ENCODE measurements at regions not wholly inside any gene's neighbourhood (a gene's known extent, or its start where the extent isn't known, plus 50 kb on each side); places are given as distances from the start of the nearest gene placed in this dataset.

DNA sequence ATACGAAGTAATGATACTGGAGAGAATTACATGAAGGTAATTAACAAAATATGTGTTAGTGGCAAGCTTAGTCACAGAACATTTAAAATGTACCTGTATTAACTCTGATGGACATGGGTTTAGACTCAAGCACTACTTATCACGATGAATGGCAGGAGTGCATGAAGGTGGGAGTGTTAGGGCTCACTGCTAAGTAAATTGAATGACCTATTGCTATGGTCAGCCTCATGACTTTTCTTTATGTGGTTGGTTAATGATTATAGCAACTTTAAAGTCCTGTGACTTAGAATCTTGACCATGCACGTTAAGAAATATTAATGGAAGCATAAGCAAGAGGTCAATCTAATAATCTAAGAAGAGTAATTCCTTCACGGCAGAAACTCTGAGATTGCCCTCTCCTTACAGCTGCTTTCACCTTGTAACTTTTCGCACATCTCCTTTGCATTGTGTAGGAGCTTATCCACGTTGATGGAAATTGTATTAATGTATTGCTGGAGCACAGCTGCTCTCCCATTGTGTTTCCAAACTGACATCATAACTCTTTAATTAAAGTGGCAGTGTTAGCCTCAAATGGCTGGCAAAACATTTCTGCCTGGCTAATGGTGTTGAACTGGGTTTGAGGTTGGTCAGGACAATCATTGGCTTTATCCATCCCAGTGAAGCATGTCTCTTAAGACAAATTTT is 114.5 kb downstream of the RXFP2 start:
- H3K4me3 ChIP-seq (ENCODE audit: control insufficient read depth, low read depth, low read length) = no peak overlapping the region
- TF ChIP-seq, protein P1, sequence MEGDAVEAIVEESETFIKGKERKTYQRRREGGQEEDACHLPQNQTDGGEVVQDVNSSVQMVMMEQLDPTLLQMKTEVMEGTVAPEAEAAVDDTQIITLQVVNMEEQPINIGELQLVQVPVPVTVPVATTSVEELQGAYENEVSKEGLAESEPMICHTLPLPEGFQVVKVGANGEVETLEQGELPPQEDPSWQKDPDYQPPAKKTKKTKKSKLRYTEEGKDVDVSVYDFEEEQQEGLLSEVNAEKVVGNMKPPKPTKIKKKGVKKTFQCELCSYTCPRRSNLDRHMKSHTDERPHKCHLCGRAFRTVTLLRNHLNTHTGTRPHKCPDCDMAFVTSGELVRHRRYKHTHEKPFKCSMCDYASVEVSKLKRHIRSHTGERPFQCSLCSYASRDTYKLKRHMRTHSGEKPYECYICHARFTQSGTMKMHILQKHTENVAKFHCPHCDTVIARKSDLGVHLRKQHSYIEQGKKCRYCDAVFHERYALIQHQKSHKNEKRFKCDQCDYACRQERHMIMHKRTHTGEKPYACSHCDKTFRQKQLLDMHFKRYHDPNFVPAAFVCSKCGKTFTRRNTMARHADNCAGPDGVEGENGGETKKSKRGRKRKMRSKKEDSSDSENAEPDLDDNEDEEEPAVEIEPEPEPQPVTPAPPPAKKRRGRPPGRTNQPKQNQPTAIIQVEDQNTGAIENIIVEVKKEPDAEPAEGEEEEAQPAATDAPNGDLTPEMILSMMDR (IDR thresholded peaks at IDR 0.05; ENCODE audit: control insufficient read depth, insufficient read depth, low read depth, low read length, missing control alignments) = no peak
- DNase-seq (ENCODE audit: low read depth) = no peak

DNA sequence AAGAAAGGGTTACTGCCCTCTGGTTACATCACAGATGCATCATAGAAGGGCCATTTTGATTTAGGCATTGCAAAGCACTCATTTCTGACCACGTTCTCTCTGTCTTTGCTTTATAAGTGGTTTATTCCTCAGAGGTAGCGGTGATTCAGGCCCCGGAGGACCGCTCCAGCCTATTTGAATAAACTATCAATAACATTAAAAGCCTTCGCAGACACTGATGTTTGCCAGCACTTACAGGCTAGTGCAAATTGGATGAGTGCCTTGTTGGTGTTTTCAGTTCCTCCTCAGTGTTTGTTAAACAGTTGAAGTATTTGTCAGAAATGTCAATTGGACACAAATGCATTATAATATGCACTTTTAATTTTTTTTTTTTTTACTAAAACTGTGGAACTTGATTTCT is 120.2 kb downstream of the RXFP2 start:
- TF ChIP-seq, protein P1 (IDR thresholded peaks at IDR 0.05; ENCODE audit: control insufficient read depth, insufficient read depth, low read depth, low read length, missing control alignments) = no peak
- H3K4me3 ChIP-seq (ENCODE audit: control insufficient read depth, low read depth, low read length) = no peak overlapping the region
- no peak for DNase-seq (ENCODE audit: low read depth)

DNA sequence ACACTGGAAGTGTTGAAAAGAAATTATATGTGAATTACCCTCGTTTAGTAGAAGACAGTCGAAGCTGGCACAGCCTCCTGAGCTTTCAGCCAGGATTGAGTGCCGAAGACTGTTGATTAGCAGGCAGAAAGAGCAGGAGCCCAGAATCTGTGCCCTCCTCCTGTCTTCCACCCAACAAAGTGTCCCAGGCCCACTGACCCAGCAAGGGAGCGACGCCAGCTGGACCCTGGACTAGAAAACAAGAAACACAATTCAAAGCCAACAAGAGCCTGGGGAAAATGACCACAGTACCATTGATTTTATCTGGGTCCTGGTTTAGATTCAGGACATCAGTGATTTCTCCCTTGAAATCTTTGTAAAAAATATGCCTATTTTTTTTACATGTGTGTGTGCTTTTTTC is 120.7 kb downstream of the RXFP2 start:
- TF ChIP-seq, protein P1 (IDR thresholded peaks at IDR 0.05; ENCODE audit: control insufficient read depth, insufficient read depth, low read depth, low read length, missing control alignments) = no peak
- H3K4me3 ChIP-seq (ENCODE audit: control insufficient read depth, low read depth, low read length) = no peak overlapping the region
- DNase-seq (ENCODE audit: low read depth) = no peak

DNA sequence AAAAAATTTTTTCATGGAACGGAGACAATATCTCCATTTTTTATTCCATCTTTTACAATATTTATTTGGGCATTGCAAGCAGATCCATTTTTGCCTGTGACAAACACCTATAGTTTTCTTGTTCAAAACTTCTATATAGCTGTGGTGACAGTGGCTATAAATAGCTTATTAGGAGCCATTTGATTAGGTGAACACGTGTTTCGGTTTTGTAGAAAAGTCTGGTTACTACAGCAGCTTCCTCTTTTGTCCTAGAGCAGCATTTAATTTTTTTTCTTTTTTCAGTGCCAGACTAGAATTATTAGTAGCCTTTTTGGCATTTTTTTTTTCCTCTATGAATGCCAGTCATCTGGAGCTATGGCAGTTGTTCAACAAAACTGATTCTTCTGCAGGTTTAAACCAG is 123.5 kb downstream of the RXFP2 start:
- no peak for DNase-seq (ENCODE audit: low read depth)
- TF ChIP-seq, protein P1 (IDR thresholded peaks at IDR 0.05; ENCODE audit: control insufficient read depth, insufficient read depth, low read depth, low read length, missing control alignments) = no peak
- H3K4me3 ChIP-seq (ENCODE audit: control insufficient read depth, low read depth, low read length) = no peak overlapping the region

DNA sequence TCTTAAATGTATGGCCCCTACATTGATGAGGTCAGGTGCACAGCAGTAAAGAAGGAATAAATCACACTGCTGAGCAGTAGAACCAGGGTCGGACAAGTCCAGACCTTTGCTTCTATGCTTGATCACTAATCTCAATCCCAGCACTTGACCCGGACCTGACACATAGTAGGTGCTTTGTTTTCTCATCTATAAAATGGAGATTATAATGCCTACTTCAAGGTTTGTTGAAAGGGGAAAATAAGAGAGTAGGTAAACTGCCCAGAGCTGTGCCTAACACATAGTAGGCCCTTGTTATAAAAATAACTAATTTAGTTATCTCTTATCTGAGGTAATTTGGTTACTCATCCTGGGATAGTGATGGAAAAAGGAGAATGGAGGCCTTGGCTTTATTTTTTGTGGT is 125.0 kb downstream of the RXFP2 start:
- DNase-seq (ENCODE audit: low read depth) = no peak
- TF ChIP-seq, protein P1 (IDR thresholded peaks at IDR 0.05; ENCODE audit: control insufficient read depth, insufficient read depth, low read depth, low read length, missing control alignments) = no peak
- H3K4me3 ChIP-seq (ENCODE audit: control insufficient read depth, low read depth, low read length) = no peak overlapping the region

DNA sequence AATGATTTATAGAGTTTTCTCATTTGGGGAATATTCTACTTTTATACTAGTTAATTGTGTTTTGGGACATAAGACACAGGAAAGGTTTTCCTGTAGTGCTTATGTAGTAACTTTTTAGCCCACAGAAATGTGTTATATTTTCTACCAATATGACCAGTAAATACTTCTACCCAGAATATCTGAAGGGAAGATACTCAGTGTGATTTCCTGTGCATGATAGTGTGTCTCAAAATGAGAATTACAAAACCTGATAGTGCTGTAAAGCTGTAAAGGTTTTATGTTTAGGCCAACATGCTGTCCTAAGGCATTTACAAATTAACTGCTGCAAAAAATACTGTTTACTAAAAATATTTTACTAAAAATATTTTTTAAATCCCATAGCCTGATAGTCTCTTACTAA is 126.8 kb downstream of the RXFP2 start:
- TF ChIP-seq, protein P1 (IDR thresholded peaks at IDR 0.05; ENCODE audit: control insufficient read depth, insufficient read depth, low read depth, low read length, missing control alignments) = no peak
- no peak overlapping the region for H3K4me3 ChIP-seq (ENCODE audit: control insufficient read depth, low read depth, low read length)
- DNase-seq (ENCODE audit: low read depth) = no peak

Measured in AG09309 (cell line).